GM18858 (cell line): ENCODE measurements at regions not wholly inside any gene's neighbourhood (a gene's known extent, or its start where the extent isn't known, plus 50 kb on each side); places are given as distances from the start of the nearest gene placed in this dataset.

Experiments
- ATAC-seq: cut with Tn5 transposase; IDR thresholded peaks from one replicate; pipeline ENCODE4 v1.9.1; 2021; ENCODE audit not compliant: unreplicated experiment

DNA sequence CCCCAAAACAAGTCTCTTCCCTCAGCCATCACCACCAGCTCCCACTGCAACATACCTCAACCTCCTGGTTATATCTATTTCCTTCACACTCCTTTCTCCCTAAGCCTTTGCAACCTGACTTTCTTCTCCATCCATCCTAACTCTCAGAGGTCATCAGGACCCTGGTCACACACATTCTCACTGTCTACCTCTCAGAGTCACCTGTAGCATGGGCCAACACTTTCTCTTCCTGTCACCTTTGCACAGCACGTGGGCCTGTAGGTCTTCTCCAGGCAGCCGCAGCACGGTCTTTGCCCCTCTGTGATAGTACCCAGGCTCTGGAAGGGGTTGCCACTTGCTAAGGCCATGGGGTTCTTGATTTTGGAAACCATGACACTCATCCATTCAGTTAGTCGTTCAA is 921.1 kb downstream of the UQCRFS1 start:
- no peak for ATAC-seq

- no peak for ATAC-seq
These were observed 921.8 kb downstream of the UQCRFS1 start for GRCh38 chr19:28290963-28291657.

GRCh38 chr19:28289295-28290063 is 923.5 kb downstream of the UQCRFS1 start:
- ATAC-seq = no peak

DNA sequence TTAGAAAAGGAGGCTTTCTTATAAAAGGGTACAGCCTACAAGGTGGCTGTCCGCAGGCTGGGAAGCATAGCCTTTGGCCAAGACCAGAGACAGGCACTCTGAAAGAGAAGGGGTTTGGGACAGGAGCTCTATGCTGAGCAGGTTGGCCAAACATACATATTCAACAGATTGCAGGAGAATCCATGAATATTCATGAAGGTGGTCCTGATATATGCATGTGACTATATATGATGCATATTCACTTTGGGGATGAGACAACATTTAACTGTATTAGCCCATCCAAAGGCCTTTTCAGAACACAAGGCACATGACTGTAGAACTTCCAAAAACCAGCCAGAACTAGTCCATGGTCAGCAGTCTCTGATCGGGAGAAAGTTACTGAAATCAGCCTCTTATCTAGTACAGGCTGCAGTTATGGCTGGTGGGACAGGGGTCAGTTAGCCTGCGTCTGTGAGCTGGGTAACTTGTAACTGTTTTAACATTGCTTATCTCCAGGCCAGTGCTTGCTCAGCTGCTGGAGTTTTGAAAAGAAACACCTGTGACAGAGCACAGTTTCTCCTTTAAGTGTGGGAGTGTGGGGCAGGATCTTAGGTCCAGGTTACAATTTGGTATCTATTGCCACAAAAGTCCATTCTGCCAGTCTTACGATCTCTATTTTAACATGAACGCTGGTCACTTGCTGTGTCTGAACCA is 924.2 kb downstream of the UQCRFS1 start:
- ATAC-seq = no peak

GRCh38 chr19:28285917-28286316 is 927.0 kb downstream of the UQCRFS1 start:
- no peak for ATAC-seq

DNA sequence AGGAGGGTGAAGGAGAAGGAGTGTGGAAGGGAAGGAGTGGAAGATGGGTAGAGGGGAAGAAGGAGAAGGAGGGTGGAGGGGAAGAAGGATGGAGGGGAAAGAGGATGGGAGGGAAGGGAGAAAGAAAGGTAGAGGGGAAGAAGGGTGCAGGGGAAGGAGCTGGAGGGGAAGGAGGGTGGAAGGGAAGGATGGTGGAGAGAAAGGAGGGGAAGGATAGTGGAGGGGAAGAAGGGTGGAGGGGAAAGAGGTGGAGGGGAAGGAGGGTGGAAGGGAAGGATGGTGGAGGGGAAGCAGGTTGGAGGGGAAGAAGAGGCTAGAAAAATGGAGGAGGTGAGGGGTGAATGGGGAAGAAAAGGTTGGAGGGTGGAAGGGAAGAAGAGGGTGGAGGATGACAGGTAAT is 927.9 kb downstream of the UQCRFS1 start:
- ATAC-seq = no peak

- ATAC-seq = no peak
These were observed 928.6 kb downstream of the UQCRFS1 start for GRCh38 chr19:28284389-28284788.

DNA sequence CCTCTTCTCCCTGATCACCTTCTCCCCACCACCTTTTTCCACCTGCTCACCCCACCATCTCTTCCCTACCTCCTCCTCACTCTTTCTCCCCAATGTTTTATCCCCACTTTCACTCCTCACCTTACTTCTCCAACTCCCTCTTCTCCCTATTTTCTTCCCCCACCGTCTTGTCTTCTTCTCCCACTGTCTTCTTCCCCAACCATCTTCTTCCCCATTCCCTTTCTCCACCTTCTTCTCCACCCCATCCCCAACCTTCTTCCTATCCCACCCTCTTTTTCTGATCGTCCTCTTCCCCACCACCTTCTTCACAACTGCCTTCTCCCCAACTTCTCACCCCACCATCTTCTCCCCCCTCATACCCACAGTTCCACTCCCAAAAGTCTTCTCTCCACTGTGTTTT is 929.4 kb downstream of the UQCRFS1 start:
- ATAC-seq = no peak

GRCh38 chr19:28281676-28282075 is 931.3 kb downstream of the UQCRFS1 start:
- ATAC-seq = no peak

- no peak for ATAC-seq
These were observed 948.4 kb downstream of the UQCRFS1 start for GRCh38 chr19:28264556-28264955.

DNA sequence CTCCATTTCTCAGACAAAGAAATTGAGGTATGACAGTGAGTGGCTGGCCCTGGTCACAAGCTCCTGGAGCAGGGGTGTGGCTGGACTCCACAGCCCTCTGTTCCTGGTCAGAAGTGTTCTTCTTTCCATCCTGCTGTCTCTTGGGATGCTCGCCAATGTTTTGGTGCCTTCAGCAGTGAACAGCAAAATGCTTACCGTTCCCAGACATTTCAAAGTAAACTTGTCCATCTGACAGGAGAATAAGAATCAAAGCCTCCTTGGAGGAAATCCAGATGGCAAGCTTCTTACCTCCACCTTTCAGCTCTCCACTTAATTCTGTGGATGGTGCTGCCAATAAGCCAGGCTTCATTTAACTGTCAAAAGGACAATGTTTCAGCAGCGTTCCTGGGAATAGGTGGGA is 954.1 kb downstream of the UQCRFS1 start:
- no peak for ATAC-seq

DNA sequence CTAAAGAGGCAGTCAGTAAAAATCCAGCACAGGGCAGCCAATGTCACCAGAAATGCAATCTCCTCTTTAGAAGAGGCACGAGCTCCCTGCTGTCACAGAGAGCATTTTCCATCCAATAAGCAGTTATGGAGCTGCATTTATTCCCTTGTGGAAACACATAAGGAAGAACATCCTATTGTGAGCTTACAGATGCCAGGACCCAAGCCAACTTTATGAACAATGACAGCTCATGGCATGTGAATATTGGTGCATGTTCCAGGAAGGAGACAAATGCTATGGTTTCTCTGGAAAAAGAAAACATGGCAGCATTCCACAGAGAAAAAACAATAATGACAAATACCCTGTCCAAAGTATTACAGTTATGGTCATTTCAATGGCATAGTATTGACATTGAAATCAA is 955.6 kb downstream of the UQCRFS1 start:
- no peak for ATAC-seq

DNA sequence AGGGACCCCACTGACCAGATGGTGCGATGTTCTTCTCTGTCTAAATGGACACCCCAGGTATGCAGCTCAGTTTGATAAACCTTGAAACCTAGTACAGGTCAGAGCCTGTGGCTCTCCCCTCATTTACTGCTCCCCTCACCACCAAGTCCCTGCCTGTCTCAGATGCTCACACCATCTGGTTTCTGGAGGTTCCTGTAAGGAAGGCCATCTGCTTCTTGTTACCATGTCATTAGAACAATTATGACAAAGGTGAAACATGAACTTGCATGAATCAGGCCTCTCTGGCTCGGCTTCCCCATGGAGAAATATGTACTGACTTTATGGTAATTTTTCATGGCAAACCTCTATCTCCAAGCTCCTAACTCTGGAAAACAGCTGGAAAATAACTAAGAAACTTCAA is 965.7 kb downstream of the UQCRFS1 start:
- ATAC-seq = no peak

DNA sequence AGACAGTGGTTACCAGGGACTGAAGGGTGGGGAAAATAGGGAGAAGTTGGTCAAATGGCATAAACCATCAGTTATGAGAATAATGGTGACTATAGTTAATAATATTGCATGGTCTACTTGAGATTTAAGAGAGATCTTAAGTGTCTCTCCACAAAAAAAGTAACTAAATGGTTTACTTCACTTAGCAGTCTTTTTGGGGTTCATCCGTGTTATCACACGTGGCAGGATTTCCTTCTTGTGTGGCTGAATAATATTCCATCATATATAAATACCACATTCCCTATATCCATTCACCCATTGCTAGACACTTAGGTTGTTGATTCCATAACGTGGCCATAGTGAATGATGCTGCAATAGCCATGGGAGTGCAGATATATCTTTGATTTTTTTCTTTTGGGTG is 967.0 kb downstream of the UQCRFS1 start:
- no peak for ATAC-seq

DNA sequence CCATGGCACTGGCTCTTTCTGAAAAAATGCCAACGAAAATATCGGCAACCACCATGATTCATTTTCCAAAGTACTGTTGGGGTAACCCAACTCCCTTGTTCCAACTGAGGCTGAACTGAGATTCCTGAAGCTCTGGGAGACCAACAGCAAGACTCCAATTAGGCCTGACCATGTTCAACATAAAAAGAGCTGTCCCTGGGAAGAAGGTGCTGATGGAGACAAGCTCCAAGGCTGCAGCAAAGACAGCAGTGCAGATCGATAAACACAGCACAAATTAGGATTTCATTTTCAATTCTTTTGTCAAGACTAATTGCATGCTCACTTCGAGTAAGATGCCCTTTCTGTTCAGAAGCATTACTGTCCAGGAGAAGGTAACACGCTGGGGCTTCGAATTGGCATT is 968.0 kb downstream of the UQCRFS1 start:
- no peak for ATAC-seq

- no peak for ATAC-seq
These were observed 970.5 kb downstream of the UQCRFS1 start for GRCh38 chr19:28242317-28242927.

GRCh38 chr19:28239270-28239669 is 973.7 kb downstream of the UQCRFS1 start:
- no peak for ATAC-seq

GRCh38 chr19:28238270-28238820 is 974.6 kb downstream of the UQCRFS1 start:
- ATAC-seq = no peak

DNA sequence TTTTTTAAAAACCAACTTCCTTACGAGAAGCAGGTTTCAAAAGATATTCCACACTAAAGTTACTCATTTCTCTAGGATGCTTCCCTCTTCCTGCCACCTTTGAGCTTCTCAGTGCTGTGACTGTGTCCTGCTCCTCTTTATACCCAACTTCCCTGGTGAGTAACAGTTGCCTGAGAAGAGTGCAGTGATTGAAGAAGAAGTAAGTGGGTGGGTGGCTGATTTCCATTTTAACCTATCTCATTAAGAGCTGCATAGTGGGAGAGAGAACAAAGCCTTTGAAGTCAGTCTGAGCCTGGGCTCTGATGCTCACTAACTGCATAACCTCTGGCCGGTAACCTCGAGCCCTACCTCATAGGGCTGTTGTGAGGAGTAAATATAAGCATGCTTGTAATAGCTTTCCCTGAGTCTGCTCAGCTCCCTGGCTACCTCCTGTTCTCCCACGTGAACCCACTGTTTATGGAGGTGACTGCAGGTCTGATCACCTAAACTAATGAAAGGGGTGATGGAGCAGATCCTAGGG is 977.3 kb downstream of the UQCRFS1 start:
- no peak for ATAC-seq

DNA sequence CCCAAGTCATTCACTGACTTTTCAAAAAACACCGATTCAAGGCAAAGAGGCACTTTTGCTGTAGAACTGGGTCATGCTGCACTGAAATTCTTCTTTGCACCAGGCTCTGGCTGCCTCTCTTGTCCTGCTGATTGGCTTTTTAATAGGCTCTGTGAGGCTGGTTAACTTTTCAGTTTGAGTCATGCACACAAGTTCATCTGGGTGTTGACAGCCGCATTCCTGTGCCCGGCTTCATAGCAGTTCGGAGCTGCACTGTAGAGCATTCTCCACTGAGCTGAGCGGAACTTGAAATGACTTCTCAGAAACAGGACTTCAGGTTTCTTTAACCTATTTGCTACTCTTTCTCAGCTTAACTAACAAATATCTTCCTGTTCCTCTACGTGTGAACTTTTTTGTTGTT is 978.3 kb downstream of the UQCRFS1 start:
- no peak for ATAC-seq

- no peak for ATAC-seq
These were observed 984.1 kb downstream of the UQCRFS1 start for GRCh38 chr19:28228854-28229253.
